Activated CD8-positive, alpha-beta memory T cell treated with anti-CD3 and anti-CD28 coated beads, Interleukin-2, amount 50 U/mL, for 24 hours (primary cell): ENCODE measurements at regions not wholly inside any gene's neighbourhood (a gene's known extent, or its start where the extent isn't known, plus 50 kb on each side); places are given as distances from the start of the nearest gene placed in this dataset.

ENCODE experiments used
- DNase-seq: peaks from one replicate; pipeline ENCODE4 v3.0.0-alpha.2; 2020; ENCODE audit errors: extremely low read depth

- DNase-seq: no peak
Measured at GRCh38 chr2:14684516-14684915, 52.0 kb downstream of the LRATD1 start.

- no peak for DNase-seq
Measured at GRCh38 chr2:14690926-14691325, 58.4 kb downstream of the LRATD1 start.

- no peak for DNase-seq
Measured at GRCh38 chr2:14693874-14694273, 61.4 kb downstream of the LRATD1 start.

- no peak for DNase-seq
Measured at GRCh38 chr2:14700753-14701152, 68.2 kb downstream of the LRATD1 start.

- no peak for DNase-seq
Measured at GRCh38 chr2:14702258-14702657, 69.7 kb downstream of the LRATD1 start.

- DNase-seq: no peak
Measured at GRCh38 chr2:14706201-14706600, 73.7 kb downstream of the LRATD1 start.

- no peak for DNase-seq
Measured at GRCh38 chr2:14712111-14712510, 79.6 kb downstream of the LRATD1 start.

GRCh38 chr2:14713248-14713647 is 80.7 kb downstream of the LRATD1 start:
- no peak for DNase-seq

- no peak for DNase-seq
Measured at GRCh38 chr2:14715600-14715999, 83.1 kb downstream of the LRATD1 start.

GRCh38 chr2:14716319-14716718 is 83.8 kb downstream of the LRATD1 start:
- no peak for DNase-seq

- DNase-seq: no peak
Measured at GRCh38 chr2:14717131-14717530, 84.6 kb downstream of the LRATD1 start.

GRCh38 chr2:14720319-14720718 is 87.8 kb downstream of the LRATD1 start:
- no peak for DNase-seq

GRCh38 chr2:14720739-14721138 is 88.2 kb downstream of the LRATD1 start:
- DNase-seq: no peak

GRCh38 chr2:14722904-14723570 is 90.5 kb downstream of the LRATD1 start:
- no peak for DNase-seq

GRCh38 chr2:14723684-14724083 is 91.2 kb downstream of the LRATD1 start:
- DNase-seq: no peak

GRCh38 chr2:14735696-14736095 is 103.2 kb downstream of the LRATD1 start:
- no peak for DNase-seq

GRCh38 chr2:14737201-14737600 is 104.7 kb downstream of the LRATD1 start:
- no peak for DNase-seq

- no peak for DNase-seq
Measured at GRCh38 chr2:14743861-14744260, 111.3 kb downstream of the LRATD1 start.

- DNase-seq: no peak
Measured at GRCh38 chr2:14745288-14746076, 113.0 kb downstream of the LRATD1 start.

GRCh38 chr2:14746133-14746532 is 113.6 kb downstream of the LRATD1 start:
- DNase-seq: no peak

GRCh38 chr2:14747447-14747846 is 114.9 kb downstream of the LRATD1 start:
- DNase-seq: no peak

- DNase-seq: no peak
Measured at GRCh38 chr2:14749884-14750283, 117.4 kb downstream of the LRATD1 start.

GRCh38 chr2:14750433-14750832 is 117.9 kb downstream of the LRATD1 start:
- DNase-seq: no peak
